T-helper 2 cell treated with Interferon-gamma antibody and Interleukin-4, amounts not matched to agents 5 μg/mL and 100 μg/mL, for 36 hours (primary cell): ENCODE measurements at regions not wholly inside any gene's neighbourhood (a gene's known extent, or its start where the extent isn't known, plus 50 kb on each side); places are given as distances from the start of the nearest gene placed in this dataset.

ENCODE experiments used
- DNase-seq: peaks from one replicate; pipeline ENCODE4 v3.0.0; 2021; ENCODE audit warnings: low spot score
- H3K27ac Mint-ChIP-seq: one replicate; pipeline ENCODE4 v1.8.0; 2021; ENCODE audit warnings: mild to moderate bottlenecking, mixed read lengths
- H3K27me3 Mint-ChIP-seq: one replicate; pipeline ENCODE4 v1.8.0; 2021; ENCODE audit warnings: low read depth, mixed read lengths
- H3K36me3 Mint-ChIP-seq: one replicate; pipeline ENCODE4 v1.8.0; 2021; ENCODE audit warnings: low read depth, mixed read lengths
- H3K4me1 Mint-ChIP-seq: one replicate; pipeline ENCODE4 v1.8.0; 2021; ENCODE audit warnings: low read depth, mixed read lengths
- H3K4me3 Mint-ChIP-seq: one replicate; pipeline ENCODE4 v1.8.0; 2022; ENCODE audit warnings: mild to moderate bottlenecking, moderate library complexity, mixed read lengths
- H3K9me3 Mint-ChIP-seq: one replicate; pipeline ENCODE4 v1.8.0; 2021; ENCODE audit warnings: mixed read lengths

- Mint-ChIP-seq H3K27me3 (no peaks in the 10 kb centered on the region), H3K9me3 (peaks cover 20% of the 10 kb centered on the region), H3K4me1 (no peaks in the 10 kb centered on the region), H3K36me3 (no peaks in the 10 kb centered on the region), H3K4me3 (no peak overlapping the region), H3K27ac (no peak overlapping the region)
- no peak for DNase-seq
Measured at GRCh38 chr14:26338231-26338630, 259.6 kb downstream of the NOVA1 start.

DNA sequence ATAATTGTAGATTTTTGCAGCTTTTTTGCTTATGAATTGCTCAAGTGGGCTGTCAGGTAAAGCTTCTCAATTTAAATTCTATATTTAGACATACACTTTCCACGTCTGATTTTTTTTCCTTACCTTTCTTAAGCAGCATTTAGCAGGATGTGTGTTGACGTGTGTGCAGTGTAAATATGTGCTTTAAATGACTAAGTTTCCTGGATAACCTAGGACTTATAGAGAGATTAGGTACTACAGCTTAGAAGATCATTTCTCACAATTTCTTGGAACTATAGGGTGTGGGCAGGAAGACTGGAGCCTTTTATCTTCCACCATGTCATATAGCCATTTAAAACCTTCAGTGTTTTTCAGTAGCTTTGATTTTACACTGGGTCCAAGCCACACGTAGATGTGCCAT lies 263.5 kb downstream of the NOVA1 start:
- no peaks in the 10 kb centered on the region for H3K4me1 Mint-ChIP-seq
- H3K4me3 Mint-ChIP-seq, result no peak overlapping the region
- H3K27me3 Mint-ChIP-seq, result no peaks in the 10 kb centered on the region
- no peak for DNase-seq
- H3K36me3 Mint-ChIP-seq, result no peaks in the 10 kb centered on the region
- H3K27ac Mint-ChIP-seq, result no peak overlapping the region
- H3K9me3 Mint-ChIP-seq, result peaks cover 34% of the 10 kb centered on the region

DNA sequence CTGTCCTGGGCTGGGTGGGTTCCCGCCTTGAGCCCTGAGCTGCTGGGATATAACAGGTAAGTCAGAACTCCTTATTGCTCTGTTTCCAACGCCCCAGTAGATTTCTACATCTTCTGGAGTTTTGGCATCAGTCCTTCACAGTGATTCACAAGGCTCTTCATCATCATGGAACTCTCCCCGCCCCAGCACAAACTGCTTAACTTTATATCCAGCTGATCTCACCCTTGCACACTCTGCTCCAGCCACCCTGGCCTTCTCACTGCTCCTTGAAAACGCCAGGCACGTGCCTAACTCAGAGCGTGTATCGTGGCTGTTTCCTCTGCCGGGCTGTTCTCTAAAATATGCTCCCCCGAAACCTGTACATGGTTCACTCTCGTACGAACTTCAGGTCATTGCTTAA lies 264.9 kb downstream of the NOVA1 start:
- Mint-ChIP-seq H3K27me3 (no peaks in the 10 kb centered on the region), H3K27ac (no peak overlapping the region), H3K36me3 (no peaks in the 10 kb centered on the region), H3K4me3 (no peak overlapping the region), H3K9me3 (peaks cover 35% of the 10 kb centered on the region), H3K4me1 (no peaks in the 10 kb centered on the region)
- no peak for DNase-seq

DNA sequence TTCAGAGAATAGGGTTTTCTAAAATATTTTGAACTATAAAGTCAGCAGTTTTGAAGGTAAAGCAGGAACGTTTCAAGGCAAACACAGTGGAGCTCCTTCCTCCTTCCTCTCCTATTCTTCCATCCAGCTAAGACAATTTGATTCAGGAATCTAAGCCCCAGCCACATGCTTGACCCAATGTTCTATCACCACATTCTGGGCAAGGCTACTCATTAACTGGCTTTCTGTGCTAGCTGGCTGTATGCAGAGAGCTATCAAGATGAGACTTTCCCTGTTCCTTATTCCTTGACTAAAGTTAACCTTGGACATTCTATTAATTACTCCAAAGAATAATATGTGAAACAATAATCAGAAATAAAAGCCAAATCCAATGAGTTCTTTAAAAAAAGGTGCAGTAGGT lies 266.9 kb downstream of the NOVA1 start:
- DNase-seq, result no peak
- no peaks in the 10 kb centered on the region for H3K36me3 Mint-ChIP-seq
- H3K4me1 Mint-ChIP-seq, result no peaks in the 10 kb centered on the region
- H3K9me3 Mint-ChIP-seq, result peaks cover 46% of the 10 kb centered on the region
- no peak overlapping the region for H3K27ac Mint-ChIP-seq
- no peaks in the 10 kb centered on the region for H3K27me3 Mint-ChIP-seq
- no peak overlapping the region for H3K4me3 Mint-ChIP-seq

GRCh38 chr14:26328791-26329190 lies 269.0 kb downstream of the NOVA1 start:
- H3K4me3 Mint-ChIP-seq, result no peak overlapping the region
- no peak for DNase-seq
- H3K36me3 Mint-ChIP-seq, result no peaks in the 10 kb centered on the region
- H3K9me3 Mint-ChIP-seq, result peaks cover 60% of the 10 kb centered on the region
- no peak overlapping the region for H3K27ac Mint-ChIP-seq
- no peaks in the 10 kb centered on the region for H3K4me1 Mint-ChIP-seq
- H3K27me3 Mint-ChIP-seq, result no peaks in the 10 kb centered on the region

DNA sequence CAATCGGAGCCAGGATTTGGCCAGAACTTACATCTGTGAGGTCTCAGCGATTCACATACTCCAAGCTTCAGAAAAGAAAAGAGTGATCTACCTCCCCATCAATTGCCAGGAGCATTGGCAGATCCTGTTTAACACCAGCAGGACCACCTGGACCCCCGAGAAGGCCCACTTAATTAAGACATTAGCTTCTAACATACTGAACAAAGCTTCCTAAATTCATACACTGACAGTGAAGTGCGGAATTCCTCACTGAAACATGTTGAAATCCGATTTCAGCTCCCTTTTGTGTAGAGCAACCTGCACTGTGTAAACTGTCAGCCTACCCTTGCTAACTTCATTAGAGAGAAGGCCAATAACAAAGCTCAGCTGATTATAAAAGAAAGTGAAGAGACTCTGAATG lies 274.0 kb downstream of the NOVA1 start:
- H3K36me3 Mint-ChIP-seq, result no peaks in the 10 kb centered on the region
- H3K27ac Mint-ChIP-seq, result no peak overlapping the region
- no peak overlapping the region for H3K4me3 Mint-ChIP-seq
- DNase-seq, result no peak
- H3K4me1 Mint-ChIP-seq, result no peaks in the 10 kb centered on the region
- H3K27me3 Mint-ChIP-seq, result no peaks in the 10 kb centered on the region
- peaks cover 69% of the 10 kb centered on the region for H3K9me3 Mint-ChIP-seq

DNA sequence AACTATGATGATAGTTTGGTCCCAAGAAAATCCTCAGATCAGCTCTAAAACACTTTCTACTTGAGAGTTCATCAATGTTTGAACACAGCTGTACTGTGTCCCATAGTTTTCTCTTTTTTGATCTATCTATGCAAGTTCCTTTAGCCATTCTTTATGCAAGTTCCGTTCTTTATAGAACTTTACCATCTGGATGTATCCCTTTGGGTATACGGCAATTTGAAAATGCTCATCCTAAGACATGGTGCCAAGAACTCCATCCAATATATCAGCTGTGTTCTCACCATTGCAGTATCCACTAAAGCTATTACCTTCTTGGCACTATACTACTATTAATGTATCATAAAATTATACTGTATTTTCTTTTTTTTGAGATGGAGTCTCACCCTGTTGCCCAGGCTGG lies 276.9 kb downstream of the NOVA1 start:
- H3K27me3 Mint-ChIP-seq, result no peaks in the 10 kb centered on the region
- H3K27ac Mint-ChIP-seq, result no peak overlapping the region
- H3K9me3 Mint-ChIP-seq, result peaks cover 64% of the 10 kb centered on the region
- no peak overlapping the region for H3K4me3 Mint-ChIP-seq
- no peak for DNase-seq
- H3K4me1 Mint-ChIP-seq, result no peaks in the 10 kb centered on the region
- no peaks in the 10 kb centered on the region for H3K36me3 Mint-ChIP-seq

DNA sequence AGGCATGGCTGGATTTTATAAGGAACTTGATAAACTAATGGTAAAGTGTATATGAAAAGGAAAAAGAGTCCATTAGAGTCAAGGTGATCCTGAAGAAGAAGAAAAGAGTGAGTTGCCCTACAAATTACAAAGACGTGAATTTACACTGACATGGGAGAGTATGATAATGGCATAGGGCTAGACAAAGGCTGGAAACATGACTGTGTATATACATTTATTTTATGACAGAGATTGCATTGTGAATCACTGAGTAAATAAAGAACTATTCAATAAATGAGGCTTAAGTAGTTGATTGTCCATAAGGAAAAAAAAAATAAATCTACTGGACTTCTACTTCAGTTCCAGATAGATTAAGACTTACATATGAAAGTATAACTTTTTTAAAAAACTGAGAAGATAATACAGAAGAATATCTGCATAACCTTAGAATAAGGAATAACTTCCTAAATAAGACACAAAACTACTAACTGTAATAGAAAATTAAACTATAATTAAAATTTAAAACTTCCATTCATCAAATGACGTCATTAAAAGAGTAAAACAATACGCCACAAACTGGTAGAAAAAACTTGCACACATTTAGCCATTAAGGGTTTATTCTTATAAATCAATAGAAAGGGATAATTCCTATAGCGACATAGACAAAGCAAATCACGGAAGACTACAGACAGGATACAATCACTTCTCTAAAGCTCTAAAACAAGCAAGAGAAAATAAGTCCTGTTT lies 278.5 kb downstream of the NOVA1 start:
- Mint-ChIP-seq H3K4me3 (no peak overlapping the region), H3K4me1 (no peaks in the 10 kb centered on the region), H3K9me3 (peaks cover 62% of the 10 kb centered on the region), H3K27ac (no peak overlapping the region), H3K27me3 (no peaks in the 10 kb centered on the region), H3K36me3 (no peaks in the 10 kb centered on the region)
- no peak for DNase-seq

DNA sequence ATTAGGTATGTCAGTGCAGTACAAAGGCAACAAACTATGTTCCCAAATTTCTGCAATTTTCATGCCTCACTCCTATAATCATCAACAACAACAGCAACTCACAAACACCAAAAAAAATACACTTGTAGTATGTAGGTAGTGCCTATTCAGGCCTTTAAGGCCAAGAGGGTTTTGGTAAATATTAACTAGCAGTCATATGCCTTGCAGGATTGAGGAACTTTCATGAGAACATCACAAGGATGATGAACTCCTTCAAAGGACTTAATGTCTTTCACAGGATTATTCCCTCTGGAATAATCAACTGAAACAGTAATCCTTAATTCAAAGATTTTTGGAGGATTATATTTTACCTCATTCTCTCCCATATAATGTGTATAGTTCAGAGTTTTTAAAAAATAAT lies 293.8 kb downstream of the NOVA1 start:
- H3K27me3 Mint-ChIP-seq, result no peaks in the 10 kb centered on the region
- H3K4me3 Mint-ChIP-seq, result no peak overlapping the region
- H3K27ac Mint-ChIP-seq, result no peak overlapping the region
- no peak for DNase-seq
- H3K36me3 Mint-ChIP-seq, result no peaks in the 10 kb centered on the region
- peaks cover 44% of the 10 kb centered on the region for H3K9me3 Mint-ChIP-seq
- H3K4me1 Mint-ChIP-seq, result no peaks in the 10 kb centered on the region

DNA sequence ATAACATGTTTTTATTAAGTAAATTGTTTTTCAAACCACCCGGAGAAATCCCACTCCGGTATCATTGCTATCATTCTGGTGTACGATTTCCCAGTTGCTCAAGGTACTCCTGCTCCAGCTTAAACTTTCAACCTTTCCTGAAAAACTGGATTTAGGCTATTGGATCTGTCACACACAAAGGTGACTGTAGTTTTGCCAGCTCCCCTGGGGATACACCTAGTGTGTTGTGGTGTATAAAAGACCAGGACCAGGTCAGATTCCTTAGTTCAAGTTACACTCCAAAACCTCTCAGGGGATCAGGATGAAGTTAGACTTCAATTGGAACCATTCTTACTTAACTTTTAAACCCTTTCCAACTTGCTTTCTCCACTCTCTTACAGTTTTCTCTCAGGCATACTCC lies 303.9 kb downstream of the NOVA1 start:
- Mint-ChIP-seq H3K36me3 (no peaks in the 10 kb centered on the region), H3K9me3 (peaks cover 28% of the 10 kb centered on the region), H3K27me3 (no peaks in the 10 kb centered on the region), H3K4me1 (no peaks in the 10 kb centered on the region), H3K4me3 (no peak overlapping the region), H3K27ac (no peak overlapping the region)
- DNase-seq, result no peak

GRCh38 chr14:26289891-26290486 lies 307.8 kb downstream of the NOVA1 start:
- Mint-ChIP-seq H3K4me3 (no peak overlapping the region), H3K27me3 (no peaks in the 10 kb centered on the region), H3K4me1 (no peaks in the 10 kb centered on the region), H3K27ac (no peak overlapping the region), H3K9me3 (peaks cover 41% of the 10 kb centered on the region), H3K36me3 (no peaks in the 10 kb centered on the region)
- no peak for DNase-seq

GRCh38 chr14:26286913-26287205 lies 311.0 kb downstream of the NOVA1 start:
- DNase-seq, result no peak
- Mint-ChIP-seq H3K4me3 (no peak overlapping the region), H3K9me3 (peaks cover 38% of the 10 kb centered on the region), H3K27ac (no peak overlapping the region), H3K36me3 (no peaks in the 10 kb centered on the region), H3K27me3 (no peaks in the 10 kb centered on the region), H3K4me1 (no peaks in the 10 kb centered on the region)

DNA sequence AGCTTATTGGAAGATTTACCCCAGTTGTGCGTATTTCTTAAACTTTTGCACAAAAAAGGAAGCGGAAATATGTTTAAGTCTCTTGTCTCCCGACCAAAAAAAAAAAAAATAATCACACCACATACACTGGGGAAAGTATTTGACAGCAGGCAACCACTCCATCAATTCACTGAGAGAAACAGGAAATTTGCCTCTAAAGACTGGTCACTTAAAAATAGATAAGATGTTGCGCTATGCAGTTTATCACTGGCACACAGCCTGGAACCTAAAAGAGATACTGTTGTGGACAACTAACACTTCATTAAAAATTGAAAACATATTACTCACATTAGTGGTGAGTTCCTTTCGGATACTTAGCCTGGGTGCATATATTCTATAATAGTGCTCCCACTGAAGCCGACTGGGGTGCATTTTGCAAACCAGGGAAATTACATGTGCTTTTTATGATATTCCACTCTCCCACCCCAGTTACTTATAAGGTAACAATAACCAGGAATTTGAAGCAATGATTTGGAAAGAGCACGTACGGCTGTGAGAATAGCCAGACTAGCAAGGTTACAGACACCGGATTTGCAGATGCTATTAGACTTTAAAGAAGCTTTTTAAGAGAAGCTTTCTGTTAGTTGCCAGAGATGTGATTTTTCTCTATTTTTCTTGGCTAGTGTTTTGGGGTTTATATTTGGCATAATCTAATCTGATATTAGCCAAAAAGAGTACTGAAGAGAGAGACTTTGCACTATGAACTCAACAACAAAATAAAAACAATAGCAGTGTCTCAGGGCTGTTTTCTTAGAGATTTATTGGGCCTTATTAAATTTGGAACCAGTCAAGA lies 311.5 kb downstream of the NOVA1 start:
- H3K27me3 Mint-ChIP-seq, result no peaks in the 10 kb centered on the region

GRCh38 chr14:26282578-26282977 lies 315.3 kb downstream of the NOVA1 start:
- no peak overlapping the region for H3K27ac Mint-ChIP-seq
- no peaks in the 10 kb centered on the region for H3K27me3 Mint-ChIP-seq
- H3K36me3 Mint-ChIP-seq, result no peaks in the 10 kb centered on the region
- H3K4me1 Mint-ChIP-seq, result no peaks in the 10 kb centered on the region
- no peak for DNase-seq
- H3K4me3 Mint-ChIP-seq, result no peak overlapping the region
- peaks cover 30% of the 10 kb centered on the region for H3K9me3 Mint-ChIP-seq

More for the DNA sequence above, 311.5 kb downstream of the NOVA1 start:
- peaks cover 37% of the 10 kb centered on the region for H3K9me3 Mint-ChIP-seq
- no peaks in the 10 kb centered on the region for H3K4me1 Mint-ChIP-seq
- no peak overlapping the region for H3K27ac Mint-ChIP-seq
- H3K36me3 Mint-ChIP-seq, result no peaks in the 10 kb centered on the region
- H3K4me3 Mint-ChIP-seq, result no peak overlapping the region
- no peak for DNase-seq
